SK-N-SH (cell line): ENCODE measurements at regions not wholly inside any gene's neighbourhood (a gene's known extent, or its start where the extent isn't known, plus 50 kb on each side); places are given as distances from the start of the nearest gene placed in this dataset.

ENCODE experiments used
- CTCF ChIA-PET: fragments of 300-600, 350-600 bp; formaldehyde crosslinking; extraction: SDS; loops from one replicate; lab custom pipeline; 2021; lab: Yijun Ruan, JAX
- POLR2A ChIA-PET: fragments of 350-600 bp; sonication (Branson Sonifier 250); formaldehyde crosslinking; extraction: SDS; loops from one replicate; lab custom pipeline; 2020; ENCODE audit warnings: antibody characterized with exemption, inconsistent platforms; lab: Yijun Ruan, JAX
- DNase-seq: peaks from one replicate; pipeline ENCODE4 v3.0.0; 2012
- H2AFZ ChIP-seq: fragments of 200-600 bp; sonication (generic); 2 replicates; pipeline ENCODE4 v1.8.1; 2016; ENCODE audit warnings: antibody characterized with exemption, mild to moderate bottlenecking, low read depth
- H3F3A ChIP-seq: fragments of 200-600 bp; sonication (generic); replicated peaks from 2 replicates; pipeline ENCODE3; 2016; ENCODE audit warnings: antibody characterized with exemption, mild to moderate bottlenecking; ENCODE audit not compliant: insufficient read depth
- H3K27ac ChIP-seq, 2 experiments: fragments of 200-500 bp in 1 of 2; fragments of 200-600 bp in 1 of 2; sonication (Bioruptor generic) in 1 of 2; sonication (generic), shearing (Covaris generic) in 1 of 2; 2 replicates each; pipeline versions ENCODE4 v1.5.1 to v1.6.1; 2014 to 2016; ENCODE audit warnings: low read depth in 2 of 2, inconsistent platforms in 1 of 2, low read length in 1 of 2, mild to moderate bottlenecking in 1 of 2, mixed read lengths in 1 of 2
- H3K27me3 ChIP-seq: fragments of 200-600 bp; sonication (generic), shearing (Covaris generic); 2 replicates; pipeline ENCODE4 v1.6.1; 2016; ENCODE audit warnings: mixed run types; ENCODE audit not compliant: insufficient read depth
- H3K36me3 ChIP-seq, 2 experiments: fragments of 200-500 bp in 1 of 2; fragments of 200-600 bp in 1 of 2; sonication (Bioruptor generic) in 1 of 2; sonication (generic) in 1 of 2; replicated peaks in 1 of 2; 2 replicates each; pipeline versions ENCODE3 to v1.5.1; 2014 to 2016; ENCODE audit warnings: low read length in 1 of 2, mild to moderate bottlenecking in 1 of 2; ENCODE audit not compliant: insufficient read depth in 2 of 2, control insufficient read depth in 1 of 2
- H3K4me1 ChIP-seq, 2 experiments: fragments of 200-500 bp in 1 of 2; fragments of 200-600 bp in 1 of 2; sonication (Bioruptor generic) in 1 of 2; sonication (generic), shearing (Covaris generic) in 1 of 2; 2 replicates each; pipeline versions ENCODE4 v1.5.1 to v1.6.1; 2014 to 2016; ENCODE audit warnings: low read depth in 1 of 2, low read length in 1 of 2, mixed run types in 1 of 2; ENCODE audit not compliant: insufficient read depth in 2 of 2, control insufficient read depth in 1 of 2
- H3K4me2 ChIP-seq: fragments of 200-600 bp; sonication (generic), shearing (Covaris generic); 2 replicates; pipeline ENCODE4 v1.6.1; 2017; ENCODE audit warnings: mixed run types
- H3K4me3 ChIP-seq, 2 experiments: fragments of 200-500 bp in 1 of 2; fragments of 200-600 bp in 1 of 2; sonication (Bioruptor generic) in 1 of 2; sonication (generic), shearing (Covaris generic) in 1 of 2; 2 replicates each; pipeline versions ENCODE4 v1.5.1 to v1.8.1; 2014 to 2016; ENCODE audit warnings: low read depth in 2 of 2, inconsistent platforms in 1 of 2, low read length in 1 of 2, mild to moderate bottlenecking in 1 of 2, mixed read lengths in 1 of 2, moderate library complexity in 1 of 2
- H3K79me2 ChIP-seq: fragments of 200-600 bp; sonication (generic); 2 replicates; pipeline ENCODE4 v1.8.1; 2017; ENCODE audit warnings: mild to moderate bottlenecking; ENCODE audit not compliant: insufficient read depth
- H3K9ac ChIP-seq: fragments of 200-600 bp; sonication (generic); 2 replicates; pipeline ENCODE4 v1.6.1; 2017; ENCODE audit warnings: mixed run types
- H3K9me2 ChIP-seq: fragments of 200-600 bp; sonication (generic); 2 replicates; pipeline ENCODE4 v1.6.1; 2017; ENCODE audit warnings: mixed run types
- H3K9me3 ChIP-seq: fragments of 200-600 bp; sonication (generic); 2 replicates; pipeline ENCODE4 v1.6.1; 2017; ENCODE audit warnings: mixed run types, mild to moderate bottlenecking, moderate library complexity
- H4K20me1 ChIP-seq: fragments of 200-600 bp; sonication (generic); 2 replicates; pipeline ENCODE4 v1.6.1; 2017; ENCODE audit warnings: mild to moderate bottlenecking, mixed run types; ENCODE audit not compliant: insufficient read depth
- EP300 ChIP-seq, 2 experiments: IDR thresholded peaks; 2 replicates each; pipeline versions ENCODE4 v1.4.0 to v1.6.1; 2012; ENCODE audit warnings: borderline replicate concordance in 1 of 2, low read depth in 1 of 2, low read length in 1 of 2
- EZH2phosphoT487 ChIP-seq: fragments of 200-600 bp; sonication (generic); IDR thresholded peaks from 2 replicates; pipeline ENCODE4 v1.6.1; 2017; ENCODE audit warnings: low read depth, mixed run types, mild to moderate bottlenecking, antibody characterized with exemption, moderate library complexity, borderline replicate concordance
- GABPA ChIP-seq: IDR thresholded peaks from 2 replicates; pipeline ENCODE4 v1.4.0; 2012; ENCODE audit warnings: low read depth, mild to moderate bottlenecking
- IRF3 ChIP-seq: fragments of 150-350 bp; IDR thresholded peaks from 2 replicates; pipeline ENCODE4 v1.6.1; 2016; ENCODE audit warnings: mild to moderate bottlenecking, low read depth, low read length
- NFIC ChIP-seq: IDR thresholded peaks from 2 replicates; pipeline ENCODE4 v1.4.0; 2012; ENCODE audit warnings: borderline replicate concordance
- PBX3 ChIP-seq: IDR thresholded peaks from 2 replicates; pipeline ENCODE4; 2012
- POLR2AphosphoS5 ChIP-seq: IDR thresholded peaks from 2 replicates; pipeline ENCODE4 v1.6.1; 2012; ENCODE audit warnings: low read depth, low read length
- RCOR1 ChIP-seq: fragments of 150-350 bp; IDR thresholded peaks from 2 replicates; pipeline ENCODE4 v1.6.1; 2017; ENCODE audit warnings: antibody characterized with exemption, low read length
- REST ChIP-seq: IDR thresholded peaks from 2 replicates; pipeline ENCODE4 v1.6.1; 2012; ENCODE audit warnings: mild to moderate bottlenecking, low read depth, low read length, moderate library complexity
- USF1 ChIP-seq: IDR thresholded peaks from 2 replicates; pipeline ENCODE4 v1.4.0; 2012; ENCODE audit warnings: low read depth, borderline replicate concordance
- YY1 ChIP-seq: IDR thresholded peaks from 2 replicates; pipeline ENCODE4 v1.4.0; 2012; ENCODE audit warnings: low read depth, mild to moderate bottlenecking
- WGBS: methylation state at CpG from one replicate; pipeline ENCODE4 v1.1.6; 2017; ENCODE audit warnings: low lambda C conversion rate; 5-methylcytosine and 5-hydroxymethylcytosine counted together
- TF ChIP-seq, protein P1 (sequence below): fragments of 150-350 bp; IDR thresholded peaks from 2 replicates; pipeline ENCODE4 v1.6.1; 2017; ENCODE audit warnings: antibody characterized with exemption, low read length, low read depth, borderline replicate concordance
- TF ChIP-seq, protein P2 (sequence below): IDR thresholded peaks from 2 replicates; pipeline ENCODE4 v1.4.0; 2012; ENCODE audit warnings: low read depth
- TF ChIP-seq, protein P3 (sequence below): IDR thresholded peaks from 2 replicates; pipeline ENCODE4 v1.4.0; 2012; ENCODE audit warnings: low read depth, borderline replicate concordance

DNA sequence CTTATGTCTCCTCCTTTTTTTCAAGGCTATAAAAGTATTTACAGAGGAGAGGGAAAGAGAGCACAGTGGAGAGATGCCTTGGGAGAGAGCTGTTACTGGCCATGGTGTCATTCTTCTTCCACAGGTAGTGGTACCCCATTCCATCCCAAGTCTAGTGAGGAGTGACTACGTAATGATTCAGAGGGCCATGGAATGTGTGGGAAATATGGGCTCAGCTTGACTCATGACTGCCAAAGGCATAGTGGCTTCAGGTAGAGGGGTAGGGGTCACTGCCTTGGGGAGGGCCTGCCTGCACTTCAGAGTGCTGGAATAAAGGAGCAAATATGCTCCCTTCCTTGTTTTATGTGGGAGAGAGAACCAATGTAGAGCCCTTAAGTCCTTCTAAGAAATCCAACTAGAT is 620.6 kb downstream of the IRS1 start:
- WGBS: 67% methylated on average over 1 of the region's 1 CpG
- POLR2A ChIA-PET: no interaction called here

More for the DNA sequence above, 620.6 kb downstream of the IRS1 start:
- Histone ChIP-seq H3F3A (no peaks in the 10 kb centered on the region), H3K9ac (no peak overlapping the region), H2AFZ (no peak overlapping the region), H3K4me2 (no peak overlapping the region), H3K9me3 (no peaks in the 10 kb centered on the region), H3K27me3 (no peaks in the 10 kb centered on the region), H3K4me3 (no peak overlapping the region), H3K79me2 (no peaks in the 10 kb centered on the region), H3K9me2 (no peaks in the 10 kb centered on the region), H3K27ac (no peak overlapping the region), H3K4me1 (no peaks in the 10 kb centered on the region), H4K20me1 (no peaks in the 10 kb centered on the region), H3K36me3 (peaks cover 0 to 5% of the 10 kb centered on the region in 2 experiments)
- no peak for DNase-seq
- CTCF ChIA-PET: interaction anchor here (1.0 kb wide), 1 partner anchor 10 kb away, joined by 3 read pairs; no protein-coding TSS in a partner anchor
- TF ChIP-seq IRF3 (no peak), EP300 (IDR thresholded peaks at IDR 0.05; ENCODE audit: borderline replicate concordance in 1 of 2, low read depth in 1 of 2, low read length in 1 of 2) (no peak), RCOR1 (no peak), EZH2phosphoT487 (no peak), REST (no peak), NFIC (no peak), YY1 (no peak), GABPA (no peak), PBX3 (no peak), USF1 (no peak), POLR2AphosphoS5 (no peak)
- TF ChIP-seq, protein P1, sequence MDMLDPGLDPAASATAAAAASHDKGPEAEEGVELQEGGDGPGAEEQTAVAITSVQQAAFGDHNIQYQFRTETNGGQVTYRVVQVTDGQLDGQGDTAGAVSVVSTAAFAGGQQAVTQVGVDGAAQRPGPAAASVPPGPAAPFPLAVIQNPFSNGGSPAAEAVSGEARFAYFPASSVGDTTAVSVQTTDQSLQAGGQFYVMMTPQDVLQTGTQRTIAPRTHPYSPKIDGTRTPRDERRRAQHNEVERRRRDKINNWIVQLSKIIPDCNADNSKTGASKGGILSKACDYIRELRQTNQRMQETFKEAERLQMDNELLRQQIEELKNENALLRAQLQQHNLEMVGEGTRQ: no peak
- TF ChIP-seq, protein P2, sequence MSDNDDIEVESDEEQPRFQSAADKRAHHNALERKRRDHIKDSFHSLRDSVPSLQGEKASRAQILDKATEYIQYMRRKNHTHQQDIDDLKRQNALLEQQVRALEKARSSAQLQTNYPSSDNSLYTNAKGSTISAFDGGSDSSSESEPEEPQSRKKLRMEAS: no peak
- TF ChIP-seq, protein P3, sequence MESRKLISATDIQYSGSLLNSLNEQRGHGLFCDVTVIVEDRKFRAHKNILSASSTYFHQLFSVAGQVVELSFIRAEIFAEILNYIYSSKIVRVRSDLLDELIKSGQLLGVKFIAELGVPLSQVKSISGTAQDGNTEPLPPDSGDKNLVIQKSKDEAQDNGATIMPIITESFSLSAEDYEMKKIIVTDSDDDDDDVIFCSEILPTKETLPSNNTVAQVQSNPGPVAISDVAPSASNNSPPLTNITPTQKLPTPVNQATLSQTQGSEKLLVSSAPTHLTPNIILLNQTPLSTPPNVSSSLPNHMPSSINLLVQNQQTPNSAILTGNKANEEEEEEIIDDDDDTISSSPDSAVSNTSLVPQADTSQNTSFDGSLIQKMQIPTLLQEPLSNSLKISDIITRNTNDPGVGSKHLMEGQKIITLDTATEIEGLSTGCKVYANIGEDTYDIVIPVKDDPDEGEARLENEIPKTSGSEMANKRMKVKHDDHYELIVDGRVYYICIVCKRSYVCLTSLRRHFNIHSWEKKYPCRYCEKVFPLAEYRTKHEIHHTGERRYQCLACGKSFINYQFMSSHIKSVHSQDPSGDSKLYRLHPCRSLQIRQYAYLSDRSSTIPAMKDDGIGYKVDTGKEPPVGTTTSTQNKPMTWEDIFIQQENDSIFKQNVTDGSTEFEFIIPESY: no peak
